ENCODE measurements at regions not wholly inside any gene's neighbourhood (a gene's known extent, or its start where the extent isn't known, plus 50 kb on each side); places are given as distances from the start of the nearest gene placed in this dataset.

GRCh38 chr1:30196457-30196856 lies 526.9 kb downstream of the MATN1 start:
- no peak for DNase-seq
- H3K36me3 ChIP-seq (ENCODE audit: low read depth): no peaks in the 10 kb centered on the region
- no peaks in the 10 kb centered on the region for H3K9me3 ChIP-seq
- no peak for ATAC-seq
- H3K4me1 ChIP-seq (ENCODE audit: low read depth): no peaks in the 10 kb centered on the region
- intact Hi-C loops (cut with DNase I, micrococcal nuclease): no loop called here
- H3K4me3 ChIP-seq: no peak overlapping the region
- no peak for TF ChIP-seq CTCF (IDR thresholded peaks at IDR 0.05)

DNA sequence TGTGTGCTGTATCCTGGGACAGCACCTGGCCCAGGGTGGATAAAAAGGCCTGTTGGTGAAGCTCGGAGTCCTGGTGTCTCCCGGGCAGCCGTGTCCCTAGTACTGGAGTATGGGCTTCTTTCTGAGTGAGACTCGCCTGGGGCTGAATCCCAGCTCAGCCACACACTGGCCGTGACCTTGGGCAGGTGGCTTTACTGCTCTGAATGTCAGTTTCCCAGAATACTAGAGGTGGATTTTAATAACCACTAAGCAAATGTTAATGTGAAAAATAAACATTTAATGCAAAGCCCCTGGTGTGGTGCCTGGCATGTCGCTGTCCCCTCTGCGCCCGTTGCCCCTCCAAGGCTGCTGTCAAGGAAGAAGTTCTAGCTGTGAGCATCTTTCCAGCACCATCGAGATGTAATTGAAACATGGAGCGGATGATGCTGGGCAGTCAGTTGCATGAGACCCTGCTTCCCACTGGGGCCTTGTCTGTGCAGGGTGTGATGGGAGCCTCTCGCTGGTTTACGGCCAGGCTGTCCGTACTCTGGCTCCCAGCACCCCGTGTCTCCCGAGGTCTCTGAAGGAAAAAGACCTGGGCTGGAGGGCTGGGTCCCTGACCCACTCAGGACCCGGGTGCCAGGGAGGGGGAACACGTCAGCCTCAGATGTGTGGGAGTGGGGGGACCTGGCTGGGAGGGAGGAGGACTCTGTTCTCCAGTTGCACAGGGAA lies 527.8 kb downstream of the MATN1 start:
- no peaks in the 10 kb centered on the region for H3K36me3 ChIP-seq (ENCODE audit: low read depth)
- no peak for DNase-seq
- no peak for ATAC-seq
- intact Hi-C loops (cut with DNase I, micrococcal nuclease): no loop called here
- TF ChIP-seq CTCF (IDR thresholded peaks at IDR 0.05): no peak
- H3K9me3 ChIP-seq: no peaks in the 10 kb centered on the region
- peaks cover 6% of the 10 kb centered on the region for H3K4me1 ChIP-seq (ENCODE audit: low read depth)
- H3K4me3 ChIP-seq: no peak overlapping the region

DNA sequence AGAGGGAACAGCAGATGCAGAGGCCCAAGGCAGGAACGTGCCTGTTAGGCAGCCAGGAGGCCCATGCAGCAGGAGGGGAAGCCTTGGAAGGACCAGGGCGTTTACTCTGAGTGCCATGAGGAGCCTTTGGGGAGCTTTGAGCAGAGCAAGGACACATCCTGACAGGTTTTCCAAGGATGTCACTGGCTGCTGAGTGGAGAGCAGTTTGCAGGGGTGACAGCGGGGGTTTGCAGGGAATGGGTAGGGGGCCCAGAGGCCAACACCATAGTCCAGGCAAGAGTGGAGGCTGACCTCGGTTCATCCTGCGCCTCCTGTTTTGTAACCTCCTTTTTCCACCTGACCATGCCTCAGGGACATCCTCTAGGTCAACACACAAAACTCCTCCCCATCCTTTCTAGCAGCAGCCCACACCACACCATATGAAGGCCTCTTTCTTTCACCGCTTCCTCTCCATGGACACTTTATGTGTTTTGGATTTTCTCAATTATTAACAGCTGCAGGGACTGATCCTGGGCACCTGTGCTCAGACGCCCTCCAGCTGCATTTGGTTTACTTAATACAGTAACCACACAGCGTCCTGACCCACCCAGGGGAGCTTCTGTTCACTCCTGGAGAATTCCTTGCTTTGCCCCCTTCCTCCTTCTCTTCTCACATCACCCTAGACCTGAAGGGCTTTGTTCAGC lies 528.5 kb downstream of the MATN1 start:
- no peak for TF ChIP-seq CTCF (IDR thresholded peaks at IDR 0.05)
- Histone ChIP-seq H3K4me3 (no peak overlapping the region), H3K9me3 (no peaks in the 10 kb centered on the region), H3K4me1 (ENCODE audit: low read depth) (peaks cover 6% of the 10 kb centered on the region), H3K36me3 (ENCODE audit: low read depth) (no peaks in the 10 kb centered on the region)
- no peak for ATAC-seq
- intact Hi-C loops (cut with DNase I, micrococcal nuclease): no loop called here
- no peak for DNase-seq

DNA sequence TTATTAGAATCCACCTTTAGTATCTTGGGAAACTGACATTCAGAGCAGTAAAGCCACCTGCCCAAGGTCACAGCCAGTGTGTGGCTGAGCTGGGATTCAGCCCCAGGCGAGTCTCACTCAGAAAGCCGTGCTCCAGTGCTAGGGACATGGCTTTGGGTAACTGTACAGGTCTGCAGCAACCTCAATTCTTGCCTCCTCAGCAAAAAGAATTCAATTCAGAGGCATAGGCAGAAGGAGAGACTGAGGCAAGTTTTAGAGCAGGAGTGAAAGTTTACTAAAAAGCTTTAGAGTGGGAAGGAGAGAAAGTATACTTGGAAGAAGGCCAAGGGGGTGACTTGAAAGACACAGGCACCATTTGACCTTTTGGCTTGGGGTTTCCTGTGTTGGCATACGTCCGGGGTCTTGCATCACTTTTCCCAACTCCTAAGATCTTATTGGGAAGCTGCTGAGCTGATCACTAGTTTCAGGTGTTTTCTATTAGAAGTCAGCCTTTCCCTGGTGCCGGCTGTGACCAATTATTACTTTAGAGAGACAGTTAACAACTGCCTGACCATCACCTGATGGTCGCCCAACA lies 529.3 kb downstream of the MATN1 start:
- Histone ChIP-seq H3K9me3 (no peaks in the 10 kb centered on the region), H3K4me3 (no peak overlapping the region), H3K4me1 (ENCODE audit: low read depth) (peaks cover 6% of the 10 kb centered on the region), H3K36me3 (ENCODE audit: low read depth) (no peaks in the 10 kb centered on the region)
- DNase-seq (no peak), ATAC-seq (no peak)
- intact Hi-C loops (cut with DNase I, micrococcal nuclease): no loop called here
- no peak for TF ChIP-seq CTCF (IDR thresholded peaks at IDR 0.05)

DNA sequence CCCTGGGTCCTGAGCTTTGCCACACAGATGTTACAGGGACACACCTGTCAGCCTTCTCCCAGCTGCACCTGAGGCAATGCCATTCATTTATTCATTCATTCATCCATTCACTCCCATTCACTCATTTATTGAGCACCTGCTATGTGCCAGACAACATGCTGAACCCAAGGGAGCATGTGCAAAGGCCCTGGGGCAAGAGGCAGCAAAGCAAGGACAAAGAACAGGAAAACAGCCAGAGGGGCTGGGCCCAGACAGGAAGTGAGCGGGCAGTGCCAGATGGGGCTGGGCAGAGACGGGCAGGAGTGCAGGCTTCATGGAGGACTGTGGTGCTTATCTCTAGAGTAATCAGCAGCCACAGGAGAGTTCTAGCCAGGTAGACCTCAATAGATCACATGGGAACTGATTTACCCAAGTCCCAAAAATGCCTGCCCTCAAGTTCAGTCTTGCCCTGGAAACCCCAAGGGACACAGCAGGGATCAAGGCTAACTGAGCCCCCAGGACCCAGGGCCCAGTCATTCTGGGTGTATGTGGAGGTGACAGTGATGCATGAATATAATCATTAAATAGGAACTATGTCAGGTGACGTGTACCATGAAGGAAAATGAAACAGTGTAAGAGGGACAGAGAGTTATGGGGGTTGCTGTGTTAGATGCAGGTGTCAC lies 530.3 kb downstream of the MATN1 start:
- Histone ChIP-seq H3K36me3 (ENCODE audit: low read depth) (no peaks in the 10 kb centered on the region), H3K4me1 (ENCODE audit: low read depth) (peaks cover 6% of the 10 kb centered on the region), H3K9me3 (no peaks in the 10 kb centered on the region), H3K4me3 (no peak overlapping the region)
- intact Hi-C loops (cut with DNase I, micrococcal nuclease): no loop called here
- no peak for ATAC-seq
- no peak for TF ChIP-seq CTCF (IDR thresholded peaks at IDR 0.05)
- no peak for DNase-seq

All from mucosa of descending colon (tissue), 3 donors.